ENCODE measurements at regions not wholly inside any gene's neighbourhood (a gene's known extent, or its start where the extent isn't known, plus 50 kb on each side); places are given as distances from the start of the nearest gene placed in this dataset.

DNA sequence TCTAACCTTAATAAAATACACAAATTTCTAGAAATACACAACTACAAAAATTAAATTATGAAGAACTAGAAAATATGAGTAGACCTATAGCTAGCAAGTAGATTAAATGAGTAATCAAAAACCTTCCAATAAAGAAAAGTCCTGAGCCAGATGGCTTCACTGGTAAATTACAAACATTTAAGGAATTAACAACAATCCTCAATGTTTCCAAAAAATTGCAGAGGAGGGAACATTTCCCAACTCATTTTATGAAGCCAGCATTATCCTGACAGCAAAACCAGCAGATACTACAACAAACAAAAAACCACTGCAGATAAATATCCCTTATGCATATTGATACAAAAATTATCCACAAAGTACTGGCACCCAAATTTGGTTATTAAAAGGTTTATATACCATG is 230.9 kb downstream of the COG6 start:
- TF ChIP-seq, protein P1, sequence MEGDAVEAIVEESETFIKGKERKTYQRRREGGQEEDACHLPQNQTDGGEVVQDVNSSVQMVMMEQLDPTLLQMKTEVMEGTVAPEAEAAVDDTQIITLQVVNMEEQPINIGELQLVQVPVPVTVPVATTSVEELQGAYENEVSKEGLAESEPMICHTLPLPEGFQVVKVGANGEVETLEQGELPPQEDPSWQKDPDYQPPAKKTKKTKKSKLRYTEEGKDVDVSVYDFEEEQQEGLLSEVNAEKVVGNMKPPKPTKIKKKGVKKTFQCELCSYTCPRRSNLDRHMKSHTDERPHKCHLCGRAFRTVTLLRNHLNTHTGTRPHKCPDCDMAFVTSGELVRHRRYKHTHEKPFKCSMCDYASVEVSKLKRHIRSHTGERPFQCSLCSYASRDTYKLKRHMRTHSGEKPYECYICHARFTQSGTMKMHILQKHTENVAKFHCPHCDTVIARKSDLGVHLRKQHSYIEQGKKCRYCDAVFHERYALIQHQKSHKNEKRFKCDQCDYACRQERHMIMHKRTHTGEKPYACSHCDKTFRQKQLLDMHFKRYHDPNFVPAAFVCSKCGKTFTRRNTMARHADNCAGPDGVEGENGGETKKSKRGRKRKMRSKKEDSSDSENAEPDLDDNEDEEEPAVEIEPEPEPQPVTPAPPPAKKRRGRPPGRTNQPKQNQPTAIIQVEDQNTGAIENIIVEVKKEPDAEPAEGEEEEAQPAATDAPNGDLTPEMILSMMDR (IDR thresholded peaks at IDR 0.05), result no peak
- TF ChIP-seq POLR2AphosphoS5 (IDR thresholded peaks at IDR 0.05) (no peak), POLR2A (IDR thresholded peaks at IDR 0.05) (no peak)
